K562 (cell line): ENCODE measurements at regions not wholly inside any gene's neighbourhood (a gene's known extent, or its start where the extent isn't known, plus 50 kb on each side); places are given as distances from the start of the nearest gene placed in this dataset.

Experiments
- ATAC-seq: fragments of 200-7000 bp; cut with Tn5 transposase; 3 replicates; pipeline ENCODE4 v1.9.1; 2020; ENCODE audit warnings: moderate library complexity
- BruUV-seq: library from RNA; stranded (reverse); fragments of 400-500 nt; replicated peaks from 2 replicates; lab custom pipeline; 2021; lab: Mats Ljungman, UMichigan
- CTCF ChIA-PET: fragments of 300-600 bp; formaldehyde crosslinking; extraction: SDS; loops from one replicate; lab custom pipeline; 2021; ENCODE audit warnings: low intra/inter-chr PET ratio; lab: Yijun Ruan, JAX
- POLR2A ChIA-PET: fragments of 300-600, 350-650 bp; sonication (Branson Sonifier 250); formaldehyde crosslinking; extraction: SDS; loops from one replicate; lab custom pipeline; 2021; ENCODE audit warnings: antibody characterized with exemption, inconsistent platforms; lab: Yijun Ruan, JAX
- DNase-seq, 4 experiments: peaks; one replicate each; pipeline versions ENCODE4 v3.0.0 to v3.0.0-alpha.2; 2011 to 2018; ENCODE audit warnings: low spot score in 3 of 4, mixed read lengths in 3 of 4; ENCODE audit errors: extremely low read depth in 1 of 4
- FAIRE-seq: peaks from 2 replicates; lab custom pipeline; 2011; peaks lifted over from hg19 to GRCh38; lab: Jason Lieb, UNC
- H2AFZ ChIP-seq: 2 replicates; pipeline ENCODE4 v1.6.0; 2011; ENCODE audit warnings: low read depth, low read length, control low read depth, inconsistent platforms
- H3K27ac ChIP-seq: fragments of 200-600 bp; 3 replicates; pipeline ENCODE4 v1.8.0; 2011; ENCODE audit warnings: low read depth, mild to moderate bottlenecking, control low read depth, inconsistent platforms, low read length, moderate library complexity, mixed read lengths; ENCODE audit errors: extremely low read depth
- H3K27me3 ChIP-seq, 2 experiments: fragments of 300-600 bp in 1 of 2; 2 replicates in 1 of 2; 3 replicates in 1 of 2; pipeline versions ENCODE4 v1.6.0 to v1.8.0; 2011; ENCODE audit warnings: inconsistent platforms in 2 of 2, low read length in 2 of 2, mild to moderate bottlenecking in 1 of 2, mixed read lengths in 1 of 2, moderate library complexity in 1 of 2; ENCODE audit not compliant: control insufficient read depth in 2 of 2, insufficient read depth in 2 of 2
- H3K36me3 ChIP-seq: fragments of 300-600 bp; 3 replicates; pipeline ENCODE4 v1.8.0; 2011; ENCODE audit warnings: mild to moderate bottlenecking, low read length, inconsistent platforms; ENCODE audit not compliant: control insufficient read depth, insufficient read depth
- H3K4me1 ChIP-seq, 2 experiments: fragments of 200-600 bp in 1 of 2; replicated peaks in 1 of 2; 2 replicates in 1 of 2; 3 replicates in 1 of 2; pipeline versions ENCODE4 v1.5.1 to v1.8.0; 2011; ENCODE audit warnings: inconsistent platforms in 2 of 2, low read length in 2 of 2, mild to moderate bottlenecking in 1 of 2, mixed read lengths in 1 of 2, moderate library complexity in 1 of 2; ENCODE audit not compliant: control insufficient read depth in 2 of 2, insufficient read depth in 2 of 2
- H3K4me2 ChIP-seq: 2 replicates; pipeline ENCODE4 v1.6.1; 2011; ENCODE audit warnings: low read length, control low read depth, inconsistent platforms, mixed read lengths; ENCODE audit not compliant: insufficient read depth
- H3K4me3 ChIP-seq: fragments of 200-600 bp; sonication (generic), shearing (Covaris generic); 2 replicates; pipeline ENCODE4 v1.5.1; 2016; ENCODE audit warnings: control low read depth, inconsistent platforms
- H3K79me2 ChIP-seq: fragments of 200-600 bp; 3 replicates; pipeline ENCODE4 v1.8.0; 2011; ENCODE audit warnings: low read length, inconsistent platforms; ENCODE audit not compliant: control insufficient read depth, insufficient read depth
- H3K9ac ChIP-seq, 2 experiments: 2 replicates each; pipeline versions ENCODE4 v1.6.0 to v1.6.1; 2011; ENCODE audit warnings: low read depth in 2 of 2, low read length in 2 of 2, control low read depth in 1 of 2, inconsistent platforms in 1 of 2, mild to moderate bottlenecking in 1 of 2, mixed read lengths in 1 of 2; ENCODE audit not compliant: insufficient read depth in 1 of 2
- H3K9me1 ChIP-seq: one replicate; pipeline ENCODE4 v1.6.0; 2011; ENCODE audit warnings: inconsistent platforms, mild to moderate bottlenecking, low read length, moderate library complexity; ENCODE audit not compliant: control insufficient read depth, insufficient read depth
- H3K9me3 ChIP-seq: replicated peaks from 2 replicates; pipeline ENCODE4 v1.5.1; 2011; ENCODE audit warnings: low read depth, low read length, inconsistent platforms; ENCODE audit not compliant: control insufficient read depth, insufficient read depth
- H4K20me1 ChIP-seq: replicated peaks from 2 replicates; pipeline ENCODE4 v1.6.1; 2011; ENCODE audit warnings: low read length, inconsistent platforms, mixed read lengths; ENCODE audit not compliant: control insufficient read depth, insufficient read depth
- ARNT ChIP-seq, 2 experiments: fragments of 450-650 bp; IDR thresholded peaks; 2 replicates each; pipeline ENCODE4 v1.6.1; 2016; ENCODE audit warnings: mild to moderate bottlenecking in 1 of 2
- CHD1 ChIP-seq: fragments of 200-600 bp; sonication (generic); IDR thresholded peaks from one replicate; pipeline ENCODE4 v1.6.1; 2012; ENCODE audit warnings: mild to moderate bottlenecking, moderate library complexity, low read length, inconsistent platforms
- DNMT1 ChIP-seq: fragments of 450-650 bp; IDR thresholded peaks from 2 replicates; pipeline ENCODE4 v1.6.1; 2016; ENCODE audit warnings: antibody characterized with exemption, mild to moderate bottlenecking
- KHSRP ChIP-seq: fragments of 450-650 bp; IDR thresholded peaks from 2 replicates; pipeline ENCODE4 v1.6.1; 2017
- MLLT1 ChIP-seq, 2 experiments: fragments of 450-650 bp; IDR thresholded peaks; 2 replicates each; pipeline ENCODE4 v1.6.1; 2016
- NEUROD1 ChIP-seq: fragments of 150-350 bp; IDR thresholded peaks from 2 replicates; pipeline ENCODE4 v1.6.1; 2014; ENCODE audit warnings: borderline replicate concordance, low read length, low read depth; ENCODE audit not compliant: partially characterized antibody
- PML ChIP-seq: IDR thresholded peaks from 2 replicates; pipeline ENCODE4 v1.6.1; 2012; ENCODE audit warnings: low read length, inconsistent platforms
- SMC3 ChIP-seq: conservative IDR thresholded peaks from 2 replicates; pipeline ENCODE4 v1.6.1; 2011; ENCODE audit warnings: low read depth, low read length, improper control_type of control experiment; ENCODE audit not compliant: insufficient read depth
- TAF1 ChIP-seq: IDR thresholded peaks from 2 replicates; pipeline ENCODE4 v1.6.1; 2011; ENCODE audit warnings: mild to moderate bottlenecking, low read length, moderate library complexity; ENCODE audit not compliant: insufficient read depth, control insufficient read depth, severe bottlenecking; ENCODE audit errors: extremely low read depth
- ZNF212 ChIP-seq: fragments of 450-650 bp; formaldehyde crosslinking; IDR thresholded peaks from 2 replicates; pipeline ENCODE4 v1.4.0; 2020; ENCODE audit warnings: mild to moderate bottlenecking
- ZNF551 ChIP-seq: fragments of 250-450 bp; sonication (Bioruptor Pico); IDR thresholded peaks from 2 replicates; pipeline ENCODE4 v1.5.0; 2021; ENCODE audit warnings: mild to moderate bottlenecking, moderate library complexity
- ZNF57 ChIP-seq: fragments of 450-650 bp; formaldehyde crosslinking; IDR thresholded peaks from 2 replicates; pipeline ENCODE4 v1.4.0; 2020; ENCODE audit warnings: mild to moderate bottlenecking, moderate library complexity
- WGBS: fragments of 100-300 bp; shearing (Covaris generic); methylation state at CpG from one replicate; pipeline ENCODE4 v1.1.6; 2016; ENCODE audit warnings: low coverage, mixed read lengths; ENCODE audit not compliant: insufficient coverage; ENCODE audit errors: missing lambda C conversion rate; 5-methylcytosine and 5-hydroxymethylcytosine counted together
- in situ Hi-C: fragments of 300-500 bp; cut with MboI; formaldehyde crosslinking; loops from 4 replicates; pipeline ENCODE4 v1.15.0; 2018; ENCODE audit warnings: inconsistent platforms, mixed read lengths
- intact Hi-C: fragments of 100-400 bp; cut with micrococcal nuclease; formaldehyde crosslinking; loops from 2 replicates; pipeline ENCODE4 v1.14.2; 2022
- TF ChIP-seq, protein P1 (sequence below): fragments of 450-650 bp; IDR thresholded peaks from 2 replicates; pipeline ENCODE4 v1.6.1; 2016; ENCODE audit warnings: borderline replicate concordance
- TF ChIP-seq, protein P2 (sequence below): fragments of 450-650 bp; IDR thresholded peaks from 2 replicates; pipeline ENCODE4 v1.6.1; 2016; ENCODE audit warnings: antibody characterized with exemption

DNA sequence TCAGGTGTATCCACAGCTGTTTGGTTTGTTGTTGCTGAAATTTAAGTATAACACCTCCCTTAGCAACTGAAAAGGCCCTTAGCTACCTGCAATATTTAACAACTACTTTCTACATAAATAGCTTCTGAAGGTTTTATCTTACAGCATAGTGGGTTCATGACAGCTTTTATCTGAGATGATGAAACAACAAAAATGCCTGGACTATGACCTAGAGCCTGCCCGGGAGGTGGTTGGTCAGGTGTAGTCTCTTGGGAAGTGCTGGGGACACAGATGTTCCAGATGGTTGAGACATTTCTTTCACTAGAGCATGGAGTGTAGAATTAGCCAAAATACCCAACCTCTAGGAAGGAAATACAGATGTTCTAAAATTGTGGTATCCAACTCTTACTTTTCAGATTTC is 705.4 kb downstream of the MAFB start:
- ATAC-seq (no peak), FAIRE-seq (no peak), DNase-seq (no peak)
- H2AFZ ChIP-seq, result no peak overlapping the region
- no TSS peak for BruUV-seq
- no peaks in the 10 kb centered on the region for H3K9me1 ChIP-seq
- H3K9me3 ChIP-seq, result no peaks in the 10 kb centered on the region
- H3K27me3 ChIP-seq, result no peaks in the 10 kb centered on the region
- intact Hi-C loops, result no loop called here
- H3K4me2 ChIP-seq, result no peak overlapping the region
- in situ Hi-C loops, result no loop called here
- no peaks in the 10 kb centered on the region for H4K20me1 ChIP-seq
- ChIA-PET POLR2A (no interaction called here), CTCF (no interaction called here)
- H3K36me3 ChIP-seq, result no peaks in the 10 kb centered on the region
- no peak overlapping the region for H3K4me3 ChIP-seq
- H3K79me2 ChIP-seq, result no peaks in the 10 kb centered on the region
- no peak overlapping the region for H3K9ac ChIP-seq
- H3K27ac ChIP-seq, result no peak overlapping the region
- no peaks in the 10 kb centered on the region for H3K4me1 ChIP-seq
- no peak for TF ChIP-seq PML
- 0% methylated on average over 1 of the region's 1 CpG for WGBS

GRCh38 chr20:39983183-39983582 is 705.9 kb downstream of the MAFB start:
- no peak overlapping the region for H3K4me3 ChIP-seq
- H3K9me3 ChIP-seq, result no peaks in the 10 kb centered on the region
- no peak for TF ChIP-seq MLLT1 (IDR thresholded peaks at IDR 0.05)
- no peak for TF ChIP-seq ARNT (IDR thresholded peaks at IDR 0.05)
- TF ChIP-seq TAF1, result no peak
- no peak for TF ChIP-seq ZNF57 (CRISPR knock-in tag)
- TF ChIP-seq, protein P1, sequence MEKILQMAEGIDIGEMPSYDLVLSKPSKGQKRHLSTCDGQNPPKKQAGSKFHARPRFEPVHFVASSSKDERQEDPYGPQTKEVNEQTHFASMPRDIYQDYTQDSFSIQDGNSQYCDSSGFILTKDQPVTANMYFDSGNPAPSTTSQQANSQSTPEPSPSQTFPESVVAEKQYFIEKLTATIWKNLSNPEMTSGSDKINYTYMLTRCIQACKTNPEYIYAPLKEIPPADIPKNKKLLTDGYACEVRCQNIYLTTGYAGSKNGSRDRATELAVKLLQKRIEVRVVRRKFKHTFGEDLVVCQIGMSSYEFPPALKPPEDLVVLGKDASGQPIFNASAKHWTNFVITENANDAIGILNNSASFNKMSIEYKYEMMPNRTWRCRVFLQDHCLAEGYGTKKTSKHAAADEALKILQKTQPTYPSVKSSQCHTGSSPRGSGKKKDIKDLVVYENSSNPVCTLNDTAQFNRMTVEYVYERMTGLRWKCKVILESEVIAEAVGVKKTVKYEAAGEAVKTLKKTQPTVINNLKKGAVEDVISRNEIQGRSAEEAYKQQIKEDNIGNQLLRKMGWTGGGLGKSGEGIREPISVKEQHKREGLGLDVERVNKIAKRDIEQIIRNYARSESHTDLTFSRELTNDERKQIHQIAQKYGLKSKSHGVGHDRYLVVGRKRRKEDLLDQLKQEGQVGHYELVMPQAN, result no peak
- TF ChIP-seq DNMT1, result no peak
- no peak for TF ChIP-seq SMC3
- TF ChIP-seq NEUROD1, result no peak
- no peak for TF ChIP-seq ZNF551 (CRISPR knock-in tag)
- TF ChIP-seq, protein P2, sequence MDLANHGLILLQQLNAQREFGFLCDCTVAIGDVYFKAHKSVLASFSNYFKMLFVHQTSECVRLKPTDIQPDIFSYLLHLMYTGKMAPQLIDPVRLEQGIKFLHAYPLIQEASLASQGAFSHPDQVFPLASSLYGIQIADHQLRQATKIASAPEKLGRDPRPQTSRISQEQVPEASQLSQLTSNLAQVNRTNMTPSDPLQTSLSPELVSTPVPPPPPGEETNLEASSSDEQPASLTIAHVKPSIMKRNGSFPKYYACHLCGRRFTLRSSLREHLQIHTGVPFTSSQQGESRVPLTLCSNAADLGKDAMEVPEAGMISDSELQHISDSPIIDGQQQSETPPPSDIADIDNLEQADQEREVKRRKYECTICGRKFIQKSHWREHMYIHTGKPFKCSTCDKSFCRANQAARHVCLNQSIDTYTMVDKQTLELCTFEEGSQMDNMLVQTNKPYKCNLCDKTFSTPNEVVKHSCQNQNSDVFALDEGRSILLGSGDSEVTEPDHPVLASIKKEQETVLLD, result no peak
- TF ChIP-seq KHSRP, result no peak
- TF ChIP-seq CHD1, result no peak
- no peak for TF ChIP-seq ZNF212
- no peak overlapping the region for H3K9ac ChIP-seq
- no peaks in the 10 kb centered on the region for H3K9me1 ChIP-seq
- ChIA-PET CTCF (no interaction called here), POLR2A (no interaction called here)
- ATAC-seq (no peak), FAIRE-seq (no peak), DNase-seq (no peak)
- in situ Hi-C loops (no loop called here), intact Hi-C loops (no loop called here)
- no peak overlapping the region for H2AFZ ChIP-seq
- no peaks in the 10 kb centered on the region for H3K79me2 ChIP-seq
- no peaks in the 10 kb centered on the region for H3K4me1 ChIP-seq
- WGBS, result 0% methylated on average over 2 of the region's 2 CpGs
- H3K4me2 ChIP-seq, result no peak overlapping the region
- no peak overlapping the region for H3K27ac ChIP-seq
- H4K20me1 ChIP-seq, result no peaks in the 10 kb centered on the region
- no peaks in the 10 kb centered on the region for H3K27me3 ChIP-seq
- H3K36me3 ChIP-seq, result no peaks in the 10 kb centered on the region
- no TSS peak for BruUV-seq
